ENCODE measurements at regions not wholly inside any gene's neighbourhood (a gene's known extent, or its start where the extent isn't known, plus 50 kb on each side); places are given as distances from the start of the nearest gene placed in this dataset.

DNA sequence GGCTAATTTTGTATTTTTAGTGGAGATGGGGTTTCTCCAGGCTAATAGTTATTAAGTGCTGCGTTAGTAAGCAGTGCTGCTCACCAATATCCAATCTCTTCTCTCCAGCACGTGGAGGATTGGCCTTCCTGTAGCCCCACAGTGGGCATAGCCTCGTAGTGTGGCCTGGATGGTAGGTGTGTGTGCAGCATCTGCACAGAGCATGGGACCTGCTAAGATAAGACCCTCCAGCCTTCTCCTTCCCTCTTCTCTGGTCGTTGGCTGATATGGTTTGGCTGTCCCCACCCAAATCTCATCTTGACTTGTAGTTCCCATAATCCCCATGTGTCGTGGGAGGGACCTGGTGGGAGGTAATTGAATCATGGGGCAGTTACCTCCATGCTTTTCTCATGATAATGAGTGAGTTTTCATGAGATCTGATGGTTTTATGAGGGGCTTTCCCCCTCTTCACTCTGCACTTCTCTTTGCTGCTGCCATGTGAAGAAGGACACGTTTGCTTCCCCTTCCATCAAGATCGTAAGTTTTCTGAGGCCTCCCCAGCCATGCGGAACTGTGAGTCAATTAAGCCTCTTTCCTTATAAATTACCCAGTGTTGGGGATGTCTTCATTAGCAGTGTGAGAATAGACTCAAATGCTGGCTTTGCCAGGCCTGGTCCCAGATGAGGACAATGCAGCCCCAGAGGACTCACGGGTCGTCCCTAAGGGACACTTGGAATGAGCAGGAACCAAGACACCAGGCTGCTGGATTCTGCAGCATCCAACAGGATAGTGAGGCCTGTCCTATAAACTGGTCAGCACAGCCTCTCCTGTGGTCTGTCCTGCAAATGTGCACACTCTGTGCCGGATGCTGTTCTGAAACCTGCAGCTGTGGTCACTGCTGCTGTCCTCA lies 63.4 kb upstream of the AFDN start:
- CTCF ChIA-PET = no interaction called here
- DNase-seq (ENCODE audit: low read depth in 1 of 2, low spot score in 1 of 2) (no peak), FAIRE-seq (no peak), ATAC-seq (no peak)
- Histone ChIP-seq H3K4me2 (no peak overlapping the region), H3K9me3 (no peaks in the 10 kb centered on the region), H3K27ac (no peak overlapping the region), H3K4me3 (no peak overlapping the region), H3K4me1 (no peaks in the 10 kb centered on the region)
- TF ChIP-seq, protein P1, sequence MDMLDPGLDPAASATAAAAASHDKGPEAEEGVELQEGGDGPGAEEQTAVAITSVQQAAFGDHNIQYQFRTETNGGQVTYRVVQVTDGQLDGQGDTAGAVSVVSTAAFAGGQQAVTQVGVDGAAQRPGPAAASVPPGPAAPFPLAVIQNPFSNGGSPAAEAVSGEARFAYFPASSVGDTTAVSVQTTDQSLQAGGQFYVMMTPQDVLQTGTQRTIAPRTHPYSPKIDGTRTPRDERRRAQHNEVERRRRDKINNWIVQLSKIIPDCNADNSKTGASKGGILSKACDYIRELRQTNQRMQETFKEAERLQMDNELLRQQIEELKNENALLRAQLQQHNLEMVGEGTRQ (IDR thresholded peaks at IDR 0.05) = no peak
- no peak for TF ChIP-seq ZFP36 (IDR thresholded peaks at IDR 0.05; ENCODE audit: borderline replicate concordance, partially characterized antibody)
- no peak for TF ChIP-seq TFCP2L1 (CRISPR knock-in tag; IDR thresholded peaks at IDR 0.05)
- no peak for TF ChIP-seq NPAS2 (CRISPR knock-in tag; IDR thresholded peaks at IDR 0.05; ENCODE audit: borderline replicate concordance)
- no peak for TF ChIP-seq KDM5A (IDR thresholded peaks at IDR 0.05)
- no peak for TF ChIP-seq POLR2A (IDR thresholded peaks at IDR 0.05; ENCODE audit: low read length)
- TF ChIP-seq HEYL (CRISPR knock-in tag; IDR thresholded peaks at IDR 0.05) = no peak
- no peak for TF ChIP-seq RFX5 (IDR thresholded peaks at IDR 0.05)
- TF ChIP-seq, protein P2, sequence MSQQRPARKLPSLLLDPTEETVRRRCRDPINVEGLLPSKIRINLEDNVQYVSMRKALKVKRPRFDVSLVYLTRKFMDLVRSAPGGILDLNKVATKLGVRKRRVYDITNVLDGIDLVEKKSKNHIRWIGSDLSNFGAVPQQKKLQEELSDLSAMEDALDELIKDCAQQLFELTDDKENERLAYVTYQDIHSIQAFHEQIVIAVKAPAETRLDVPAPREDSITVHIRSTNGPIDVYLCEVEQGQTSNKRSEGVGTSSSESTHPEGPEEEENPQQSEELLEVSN (IDR thresholded peaks at IDR 0.05; ENCODE audit: borderline replicate concordance, low read depth) = no peak
- TF ChIP-seq MYC (IDR thresholded peaks at IDR 0.05; ENCODE audit: borderline replicate concordance, low read length) = no peak
- no peak for TF ChIP-seq RAD21 (conservative IDR thresholded peaks at IDR 0.05 in 1 of 2, IDR thresholded peaks at IDR 0.05 in 1 of 2)
- POLR2A ChIA-PET = no interaction called here
- WGBS (ENCODE audit: missing lambda C conversion rate) = 58% methylated on average over 11 of the region's 11 CpGs

DNA sequence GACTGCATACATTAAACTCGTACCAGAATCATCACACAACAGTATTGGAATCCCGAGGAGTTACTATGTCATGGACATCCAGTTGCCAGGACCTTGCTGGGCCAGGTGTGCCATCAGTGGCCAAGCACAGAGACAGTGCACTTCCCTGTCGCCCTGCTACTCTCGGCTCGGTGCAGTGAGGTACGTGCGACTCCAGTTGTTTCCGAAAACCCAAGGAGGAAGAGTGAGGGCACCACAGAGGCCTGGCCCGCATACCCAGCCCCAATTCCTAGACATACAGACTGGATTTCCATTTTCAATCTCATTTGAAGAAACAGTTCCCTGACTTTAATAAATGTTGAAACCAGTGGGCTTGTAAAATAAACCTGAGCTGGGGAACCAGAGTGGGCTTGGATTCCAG lies 62.5 kb upstream of the AFDN start:
- no peak for FAIRE-seq
- ChIA-PET CTCF (no interaction called here), POLR2A (no interaction called here)

More for the DNA sequence above, 62.5 kb upstream of the AFDN start:
- no peak for ATAC-seq
- WGBS (ENCODE audit: missing lambda C conversion rate) = 62% methylated on average over 8 of the region's 9 CpGs
- H3K4me3 ChIP-seq = no peak overlapping the region
- no peak for DNase-seq (ENCODE audit: low read depth in 1 of 2, low spot score in 1 of 2)
- TF ChIP-seq, protein P3, sequence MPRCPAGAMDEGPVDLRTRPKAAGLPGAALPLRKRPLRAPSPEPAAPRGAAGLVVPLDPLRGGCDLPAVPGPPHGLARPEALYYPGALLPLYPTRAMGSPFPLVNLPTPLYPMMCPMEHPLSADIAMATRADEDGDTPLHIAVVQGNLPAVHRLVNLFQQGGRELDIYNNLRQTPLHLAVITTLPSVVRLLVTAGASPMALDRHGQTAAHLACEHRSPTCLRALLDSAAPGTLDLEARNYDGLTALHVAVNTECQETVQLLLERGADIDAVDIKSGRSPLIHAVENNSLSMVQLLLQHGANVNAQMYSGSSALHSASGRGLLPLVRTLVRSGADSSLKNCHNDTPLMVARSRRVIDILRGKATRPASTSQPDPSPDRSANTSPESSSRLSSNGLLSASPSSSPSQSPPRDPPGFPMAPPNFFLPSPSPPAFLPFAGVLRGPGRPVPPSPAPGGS (IDR thresholded peaks at IDR 0.05) = no peak
- TF ChIP-seq JUNB (IDR thresholded peaks at IDR 0.05) = no peak
- no peak for TF ChIP-seq BHLHE40 (IDR thresholded peaks at IDR 0.05; ENCODE audit: low read depth, low read length)
- TF ChIP-seq ESRRA (IDR thresholded peaks at IDR 0.05; ENCODE audit: borderline replicate concordance, low read length) = no peak
- TF ChIP-seq CBX8 (IDR thresholded peaks at IDR 0.05) = no peak
- no peak for TF ChIP-seq POLR2AphosphoS2 (conservative IDR thresholded peaks at IDR 0.05; ENCODE audit: low read length)
- TF ChIP-seq, protein P4, sequence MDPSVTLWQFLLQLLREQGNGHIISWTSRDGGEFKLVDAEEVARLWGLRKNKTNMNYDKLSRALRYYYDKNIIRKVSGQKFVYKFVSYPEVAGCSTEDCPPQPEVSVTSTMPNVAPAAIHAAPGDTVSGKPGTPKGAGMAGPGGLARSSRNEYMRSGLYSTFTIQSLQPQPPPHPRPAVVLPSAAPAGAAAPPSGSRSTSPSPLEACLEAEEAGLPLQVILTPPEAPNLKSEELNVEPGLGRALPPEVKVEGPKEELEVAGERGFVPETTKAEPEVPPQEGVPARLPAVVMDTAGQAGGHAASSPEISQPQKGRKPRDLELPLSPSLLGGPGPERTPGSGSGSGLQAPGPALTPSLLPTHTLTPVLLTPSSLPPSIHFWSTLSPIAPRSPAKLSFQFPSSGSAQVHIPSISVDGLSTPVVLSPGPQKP (IDR thresholded peaks at IDR 0.05; ENCODE audit: low read depth, low read length) = no peak
- TF ChIP-seq JUN (IDR thresholded peaks at IDR 0.05) = no peak
- TF ChIP-seq, protein P5, sequence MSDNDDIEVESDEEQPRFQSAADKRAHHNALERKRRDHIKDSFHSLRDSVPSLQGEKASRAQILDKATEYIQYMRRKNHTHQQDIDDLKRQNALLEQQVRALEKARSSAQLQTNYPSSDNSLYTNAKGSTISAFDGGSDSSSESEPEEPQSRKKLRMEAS (IDR thresholded peaks at IDR 0.05) = no peak
- no peak for TF ChIP-seq POLR2A (IDR thresholded peaks at IDR 0.05; ENCODE audit: low read length)
- TF ChIP-seq MAZ (IDR thresholded peaks at IDR 0.05; ENCODE audit: borderline replicate concordance, low read depth, low read length) = no peak
- TF ChIP-seq CHD2 (IDR thresholded peaks at IDR 0.05; ENCODE audit: low read length, partially characterized antibody) = no peak
- TF ChIP-seq CBX2 (IDR thresholded peaks at IDR 0.05; ENCODE audit: borderline replicate concordance, low read depth) = no peak
- TF ChIP-seq KDM1A (IDR thresholded peaks at IDR 0.05; ENCODE audit: low read depth) = no peak
- TF ChIP-seq ZNF302 (CRISPR knock-in tag; IDR thresholded peaks at IDR 0.05) = no peak
- no peak for TF ChIP-seq RAD21 (conservative IDR thresholded peaks at IDR 0.05 in 1 of 2, IDR thresholded peaks at IDR 0.05 in 1 of 2)
- no peak for TF ChIP-seq HOXA7 (CRISPR knock-in tag; IDR thresholded peaks at IDR 0.05)
- no peak for TF ChIP-seq RCOR1 (IDR thresholded peaks at IDR 0.05; ENCODE audit: low read depth, low read length)
- H3K4me2 ChIP-seq = no peak overlapping the region
- no peak overlapping the region for H3K27ac ChIP-seq
- no peaks in the 10 kb centered on the region for H3K9me3 ChIP-seq
- no peaks in the 10 kb centered on the region for H3K4me1 ChIP-seq
